Stomach (tissue), 8 donors: ENCODE measurements at regions not wholly inside any gene's neighbourhood (a gene's known extent, or its start where the extent isn't known, plus 50 kb on each side); places are given as distances from the start of the nearest gene placed in this dataset.

Source experiments
- DNase-seq, 2 donors: peaks; one replicate each; pipeline versions ENCODE4 v3.0.0 to v3.0.0-alpha.2; 2013 to 2019
- H3K27ac ChIP-seq, 5 donors: fragments of 200-600 bp in 4 of 5; sonication (generic) in 4 of 5; one replicate each; pipeline ENCODE4 v1.5.1; 2013 to 2019; ENCODE audit warnings: mild to moderate bottlenecking in 1 of 5, moderate library complexity in 1 of 5
- H3K27me3 ChIP-seq, 3 donors: fragments of 200-600 bp; sonication (generic); one replicate each; pipeline ENCODE4 v1.5.1; 2017 to 2019; ENCODE audit warnings: mixed run types in 1 of 3
- H3K36me3 ChIP-seq, 4 donors: fragments of 200-600 bp; sonication (generic); 1 replicate in 3 of 4; 2 replicates in 1 of 4; pipeline ENCODE4 v1.5.1; 2016 to 2019
- H3K4me1 ChIP-seq, 4 donors: fragments of 200-600 bp; sonication (generic); one replicate each; pipeline ENCODE4 v1.5.1; 2016 to 2019
- H3K4me3 ChIP-seq, 4 donors: fragments of 200-600 bp; sonication (generic) in 3 of 4; one replicate each; pipeline ENCODE4 v1.5.1; 2016 to 2019; ENCODE audit warnings: mild to moderate bottlenecking in 1 of 4
- H3K9me3 ChIP-seq, 4 donors: fragments of 200-600 bp; sonication (generic); one replicate each; pipeline ENCODE4 v1.5.1; 2016 to 2019
- EP300 ChIP-seq: sonication (generic); formaldehyde crosslinking; IDR thresholded peaks from one replicate; pipeline ENCODE4 v1.6.1; 2017; ENCODE audit warnings: antibody characterized with exemption
- POLR2A ChIP-seq, 4 donors: fragments of 450-650 bp; IDR thresholded peaks; one replicate each; pipeline ENCODE4 v1.6.1; 2016; ENCODE audit warnings: antibody characterized with exemption in 4 of 4, control low read depth in 2 of 4, mild to moderate bottlenecking in 1 of 4, moderate library complexity in 1 of 4
- POLR2AphosphoS5 ChIP-seq, 3 donors: sonication (generic); formaldehyde crosslinking; IDR thresholded peaks; one replicate each; pipeline ENCODE4 v1.6.1; 2016; ENCODE audit warnings: antibody characterized with exemption in 3 of 3
- WGBS, 5 donors: extraction: QIAGEN DNeasy Blood & Tissue Kit in 3 of 5; methylation state at CpG; one replicate each; pipeline versions ENCODE4 v1.1.5 to v1.1.7; 2013 to 2018; 5-methylcytosine and 5-hydroxymethylcytosine counted together
- intact Hi-C: fragments of 100-400 bp; cut with DNase I; formaldehyde crosslinking; loops from one replicate; pipeline ENCODE4 v1.15.1; 2023; ENCODE audit warnings: low total_unique reads
- TF ChIP-seq, protein P1 (sequence below), 7 experiments: fragments of 450-650 bp in 4 of 7; fragments of 200-600 bp in 3 of 7; sonication (generic) in 3 of 7; IDR thresholded peaks; one replicate each; pipeline ENCODE4 v1.5.1; 2016 to 2019; ENCODE audit warnings: antibody characterized with exemption in 7 of 7, control low read depth in 2 of 7, mild to moderate bottlenecking in 1 of 7
- donor health status: healthy with polysubstance abuse.
- donor health status: Bipolar disorder and iron deficiency.
- donor health status: healthy.

GRCh38 chr5:109928046-109928445 is 238.3 kb downstream of the MAN2A1 start:
- H3K4me3 ChIP-seq: no peak overlapping the region
- TF ChIP-seq EP300 (no peak), POLR2A (IDR thresholded peaks at IDR 0.05) (no peak), POLR2AphosphoS5 (IDR thresholded peaks at IDR 0.05) (no peak)
- TF ChIP-seq, protein P1, sequence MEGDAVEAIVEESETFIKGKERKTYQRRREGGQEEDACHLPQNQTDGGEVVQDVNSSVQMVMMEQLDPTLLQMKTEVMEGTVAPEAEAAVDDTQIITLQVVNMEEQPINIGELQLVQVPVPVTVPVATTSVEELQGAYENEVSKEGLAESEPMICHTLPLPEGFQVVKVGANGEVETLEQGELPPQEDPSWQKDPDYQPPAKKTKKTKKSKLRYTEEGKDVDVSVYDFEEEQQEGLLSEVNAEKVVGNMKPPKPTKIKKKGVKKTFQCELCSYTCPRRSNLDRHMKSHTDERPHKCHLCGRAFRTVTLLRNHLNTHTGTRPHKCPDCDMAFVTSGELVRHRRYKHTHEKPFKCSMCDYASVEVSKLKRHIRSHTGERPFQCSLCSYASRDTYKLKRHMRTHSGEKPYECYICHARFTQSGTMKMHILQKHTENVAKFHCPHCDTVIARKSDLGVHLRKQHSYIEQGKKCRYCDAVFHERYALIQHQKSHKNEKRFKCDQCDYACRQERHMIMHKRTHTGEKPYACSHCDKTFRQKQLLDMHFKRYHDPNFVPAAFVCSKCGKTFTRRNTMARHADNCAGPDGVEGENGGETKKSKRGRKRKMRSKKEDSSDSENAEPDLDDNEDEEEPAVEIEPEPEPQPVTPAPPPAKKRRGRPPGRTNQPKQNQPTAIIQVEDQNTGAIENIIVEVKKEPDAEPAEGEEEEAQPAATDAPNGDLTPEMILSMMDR (IDR thresholded peaks at IDR 0.05): no peak
- WGBS, 5 donors: 81 to 95% (median 89%) methylated on average over 2 of the region's 2 CpGs
- no peak overlapping the region for H3K27ac ChIP-seq
- H3K36me3 ChIP-seq: no peaks in the 10 kb centered on the region
- no peaks in the 10 kb centered on the region for H3K9me3 ChIP-seq
- intact Hi-C loops: no loop called here
- peaks cover 0 to 2% (median 0%) of the 10 kb centered on the region in 4 donors for H3K4me1 ChIP-seq
- no peak for DNase-seq
- H3K27me3 ChIP-seq: no peaks in the 10 kb centered on the region

DNA sequence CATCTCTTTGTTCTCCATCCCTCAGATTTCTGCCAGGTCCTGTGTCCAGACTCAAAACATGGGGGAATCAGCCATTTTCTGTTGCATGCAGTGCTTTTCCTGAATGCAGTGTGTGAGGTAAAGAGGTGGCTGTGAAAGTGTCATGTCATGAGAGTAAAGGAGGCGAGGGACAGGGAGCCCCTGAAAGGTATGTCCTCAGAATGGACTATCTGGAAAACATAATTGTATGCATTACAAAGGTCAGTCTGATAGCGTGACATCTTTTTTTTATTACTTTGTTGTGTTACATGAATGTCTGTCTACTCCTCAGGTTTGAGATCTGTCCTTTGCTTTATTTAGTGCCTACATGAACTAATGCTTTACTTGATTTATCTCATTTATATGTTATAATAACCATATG is 239.1 kb downstream of the MAN2A1 start:
- no peak overlapping the region for H3K27ac ChIP-seq
- 87 to 96% (median 89%) methylated on average over 2 of the region's 2 CpGs for WGBS, 5 donors
- no peak for TF ChIP-seq POLR2AphosphoS5 (IDR thresholded peaks at IDR 0.05)
- no peak for TF ChIP-seq POLR2A (IDR thresholded peaks at IDR 0.05)
- no peak for TF ChIP-seq EP300
- TF ChIP-seq, protein P1 (IDR thresholded peaks at IDR 0.05): no peak
- no peaks in the 10 kb centered on the region for H3K27me3 ChIP-seq
- no peaks in the 10 kb centered on the region for H3K9me3 ChIP-seq
- no peaks in the 10 kb centered on the region for H3K4me1 ChIP-seq
- H3K36me3 ChIP-seq: no peaks in the 10 kb centered on the region
- intact Hi-C loops: no loop called here
- H3K4me3 ChIP-seq: no peak overlapping the region
- DNase-seq: no peak

GRCh38 chr5:109929376-109929775 is 239.6 kb downstream of the MAN2A1 start:
- intact Hi-C loops: no loop called here
- no peak for TF ChIP-seq EP300
- TF ChIP-seq POLR2AphosphoS5 (IDR thresholded peaks at IDR 0.05): no peak
- TF ChIP-seq POLR2A (IDR thresholded peaks at IDR 0.05): no peak
- TF ChIP-seq, protein P1 (IDR thresholded peaks at IDR 0.05): no peak
- DNase-seq: no peak
- Histone ChIP-seq H3K36me3 (no peaks in the 10 kb centered on the region), H3K27me3 (no peaks in the 10 kb centered on the region), H3K4me3 (no peak overlapping the region), H3K27ac (no peak overlapping the region), H3K4me1 (no peaks in the 10 kb centered on the region), H3K9me3 (no peaks in the 10 kb centered on the region)
- 62 to 80% (median 77%) methylated on average over 4 of the region's 4 CpGs for WGBS, 5 donors

DNA sequence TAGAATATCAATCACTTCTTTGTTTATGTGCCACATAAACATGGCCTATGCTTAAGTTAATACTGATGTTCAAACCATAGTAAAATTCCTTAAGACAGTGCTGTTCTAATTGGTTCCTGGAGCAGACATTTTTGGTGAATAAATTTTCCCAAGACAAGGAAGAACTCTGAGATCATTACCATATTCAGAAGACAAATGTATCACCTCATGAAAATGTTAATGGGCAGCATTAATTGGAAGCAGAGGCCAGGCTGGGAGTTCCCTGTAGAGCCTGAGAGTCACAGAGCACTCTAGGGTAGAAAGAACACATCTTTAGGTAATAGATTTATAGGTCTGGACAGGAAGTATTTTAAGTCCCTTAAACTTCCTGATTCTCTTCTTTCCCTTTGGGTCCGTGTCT is 240.2 kb downstream of the MAN2A1 start:
- Histone ChIP-seq H3K4me1 (no peaks in the 10 kb centered on the region), H3K27ac (no peak overlapping the region), H3K27me3 (no peaks in the 10 kb centered on the region), H3K4me3 (no peak overlapping the region), H3K9me3 (no peaks in the 10 kb centered on the region), H3K36me3 (no peaks in the 10 kb centered on the region)
- TF ChIP-seq, protein P1 (IDR thresholded peaks at IDR 0.05): no peak
- TF ChIP-seq POLR2AphosphoS5 (IDR thresholded peaks at IDR 0.05) (no peak), EP300 (no peak), POLR2A (IDR thresholded peaks at IDR 0.05) (no peak)
- 47 to 73% (median 67%) methylated on average over 1 of the region's 1 CpG for WGBS, 5 donors
- intact Hi-C loops: no loop called here
- no peak for DNase-seq
